GM21786 (cell line): ENCODE measurements at regions not wholly inside any gene's neighbourhood (a gene's known extent, or its start where the extent isn't known, plus 50 kb on each side); places are given as distances from the start of the nearest gene placed in this dataset.
"Not testable (repeated sequence)": the region's sequence is repeated elsewhere in the genome, so short reads cannot be mapped to it uniquely, and the experiment has no call there.

ENCODE experiments used
- ATAC-seq: cut with Tn5 transposase; IDR thresholded peaks from one replicate; pipeline ENCODE4 v1.9.1; 2021; ENCODE audit not compliant: unreplicated experiment

DNA sequence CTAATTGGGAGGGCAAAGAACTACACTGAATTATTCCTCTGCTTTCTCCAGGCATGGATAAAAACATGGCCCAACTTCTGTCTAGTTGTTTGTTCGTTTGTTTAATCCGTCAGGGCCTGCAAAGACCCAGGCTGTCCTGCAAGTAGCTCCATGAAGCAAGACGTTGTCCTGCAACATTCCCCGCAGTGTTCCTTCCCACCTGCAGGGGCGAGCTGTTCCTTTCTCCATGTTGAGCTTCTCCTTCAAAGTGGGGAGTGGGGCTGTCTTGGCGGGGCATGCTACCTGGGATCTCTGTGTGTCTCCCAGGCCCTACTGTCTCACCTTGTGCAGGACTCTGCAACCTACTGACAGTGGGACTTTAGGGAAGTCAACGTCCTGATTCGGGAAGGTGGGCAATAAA, 264.0 kb upstream of the SMIM21 start:
- no peak for ATAC-seq

DNA sequence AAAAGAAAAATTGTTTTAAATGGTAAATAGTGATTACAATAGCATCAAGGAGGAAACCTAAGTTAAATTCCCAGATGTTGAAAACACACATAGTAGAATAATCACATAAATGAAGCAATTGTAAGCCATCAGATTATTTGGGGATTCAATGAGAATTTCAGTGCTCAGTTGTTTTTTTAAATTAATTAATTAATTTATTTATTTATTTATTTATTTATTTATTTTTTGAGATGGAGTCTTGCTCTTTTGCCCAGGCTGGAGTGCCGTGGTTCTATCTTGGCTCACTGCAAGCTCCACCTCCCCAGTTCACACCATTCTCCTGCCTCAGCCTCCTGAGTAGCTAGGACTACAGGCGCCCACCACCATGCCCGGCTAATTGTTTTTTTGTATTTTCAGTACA, 262.8 kb upstream of the SMIM21 start:
- ATAC-seq = not testable (repeated sequence)

DNA sequence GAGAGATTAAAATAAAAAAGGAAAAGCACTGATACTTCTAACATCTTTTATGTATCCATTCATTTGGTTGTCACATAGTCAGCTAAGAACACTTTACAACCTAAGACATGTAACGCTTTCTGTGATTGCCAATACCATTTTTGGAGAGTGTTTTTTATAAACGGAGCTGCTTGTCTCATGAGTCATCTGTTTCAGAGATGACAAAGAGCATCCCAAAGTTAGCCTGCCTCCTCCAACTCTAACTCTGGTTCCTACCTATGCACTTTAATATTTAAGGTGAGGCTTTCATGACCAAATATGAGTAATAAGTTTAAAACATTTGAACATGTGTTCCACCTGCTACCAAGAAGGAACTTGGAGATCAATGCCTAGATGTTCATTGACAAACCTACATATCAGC, 260.1 kb upstream of the SMIM21 start:
- no peak for ATAC-seq

DNA sequence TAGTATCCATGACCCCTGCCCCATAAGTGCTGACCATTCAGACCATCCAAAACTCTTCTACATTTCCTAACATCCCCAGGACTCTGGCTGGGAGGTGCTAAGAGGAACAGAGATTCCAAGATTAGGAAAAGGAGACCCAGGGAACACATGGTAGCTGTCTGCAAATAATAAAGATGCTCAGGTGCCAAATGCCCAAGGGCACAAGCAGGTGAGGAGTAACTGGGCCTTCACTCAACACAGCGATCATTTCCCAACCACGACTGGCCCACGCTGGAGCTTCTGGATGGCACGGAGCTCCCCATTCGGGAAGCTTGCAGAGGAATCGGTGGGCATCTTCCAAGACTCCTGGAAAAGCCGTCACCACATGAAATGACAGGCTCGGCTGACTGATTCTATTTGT, 255.9 kb upstream of the SMIM21 start:
- ATAC-seq = no peak

DNA sequence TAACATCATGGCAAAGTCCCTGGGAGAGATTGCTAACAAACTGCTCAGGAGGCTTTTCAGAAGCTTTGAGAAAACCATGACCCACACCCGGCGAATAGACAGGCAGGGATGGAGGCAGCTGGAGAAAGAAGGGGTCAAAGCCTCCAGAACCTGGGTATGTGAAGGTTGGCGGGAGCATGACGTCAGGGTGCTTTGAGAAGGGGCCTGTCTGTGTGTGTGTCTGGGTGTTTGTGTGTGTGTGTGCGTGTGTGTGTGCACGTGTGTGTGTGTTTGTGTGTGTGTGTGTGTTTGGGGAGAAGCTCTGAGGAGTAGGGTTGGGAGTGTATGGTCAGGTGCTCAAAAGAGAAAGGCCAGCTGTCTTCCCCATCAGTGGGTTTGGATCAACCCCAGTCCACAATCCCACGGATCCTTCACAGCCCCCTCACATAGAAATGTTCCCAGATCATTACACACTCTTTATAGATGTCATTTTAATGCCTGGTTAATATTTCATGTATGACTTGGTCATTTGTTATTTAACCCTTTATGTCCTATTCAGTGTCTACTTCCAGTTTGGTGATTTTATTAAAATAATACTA, 254.1 kb upstream of the SMIM21 start:
- ATAC-seq = no peak

DNA sequence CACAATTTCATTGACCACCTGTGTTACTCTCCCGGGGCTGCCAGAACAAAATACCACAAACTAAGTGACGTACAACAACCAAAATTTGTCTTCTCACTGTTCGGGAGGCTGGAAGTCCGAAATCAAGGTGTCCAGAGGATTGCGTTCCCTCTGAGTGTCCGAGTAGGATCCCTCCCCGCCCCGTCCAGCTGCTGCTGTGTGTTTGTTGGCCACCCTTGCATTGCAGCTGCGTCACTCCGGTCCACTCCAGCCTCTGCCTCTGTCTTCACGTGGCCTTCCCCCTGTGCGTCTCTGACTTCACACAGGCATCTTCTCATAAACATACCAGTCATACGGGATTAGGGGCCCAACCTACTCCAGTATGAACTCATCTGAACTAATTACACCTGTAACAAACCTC, 251.8 kb upstream of the SMIM21 start:
- ATAC-seq = no peak

DNA sequence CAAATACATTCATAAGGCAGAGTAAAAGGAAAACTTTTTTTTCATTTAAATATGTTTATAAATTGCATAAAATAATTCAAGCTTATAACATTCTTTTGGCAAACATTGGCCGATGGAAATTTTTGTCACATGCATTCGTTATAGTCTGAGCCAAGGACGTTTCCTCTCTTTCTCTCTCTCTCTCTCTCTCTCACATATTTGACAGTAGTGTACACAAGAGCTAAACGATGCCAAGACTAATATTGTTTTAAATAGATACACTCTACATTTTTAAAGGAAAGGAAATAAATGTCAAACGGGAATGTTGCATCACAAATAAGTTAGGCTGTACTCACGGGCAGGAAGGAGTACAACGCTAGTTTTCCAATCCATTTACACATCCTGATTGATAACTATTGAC, 251.1 kb upstream of the SMIM21 start:
- no peak for ATAC-seq

DNA sequence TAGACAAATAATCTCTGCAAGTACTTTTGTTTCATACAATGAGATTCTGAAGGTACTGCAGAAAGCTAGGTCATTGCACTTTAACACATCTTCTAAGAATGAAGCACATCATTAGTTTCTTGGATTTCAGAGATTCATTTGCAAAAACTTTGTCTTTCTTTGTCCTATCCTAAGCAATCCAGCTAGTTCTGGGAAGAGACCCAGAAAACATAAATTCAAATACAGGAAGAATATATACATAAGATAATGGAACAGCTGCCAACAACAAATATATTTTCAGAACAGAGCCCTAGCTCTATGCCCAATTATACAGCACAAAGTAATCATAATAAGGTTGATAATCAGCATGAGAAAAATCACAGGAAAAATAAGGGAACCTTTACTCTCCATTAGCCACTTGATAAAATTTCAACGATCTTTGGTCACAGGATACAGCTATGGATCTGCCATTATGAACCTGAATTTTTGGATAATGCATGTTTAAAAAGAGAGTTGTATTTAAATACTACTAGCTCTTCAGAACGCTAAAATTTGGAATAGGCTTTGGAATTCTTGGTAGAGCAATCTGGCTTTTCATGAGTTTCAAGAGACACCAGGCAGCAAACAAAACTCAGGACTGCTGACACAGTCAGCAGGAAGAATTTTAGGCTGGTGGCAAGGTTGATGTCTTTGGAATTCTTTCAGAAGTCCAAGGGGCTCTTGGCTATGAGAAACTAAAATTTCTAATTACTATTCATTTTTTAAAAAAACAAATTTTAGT, 250.4 kb upstream of the SMIM21 start:
- no peak for ATAC-seq

DNA sequence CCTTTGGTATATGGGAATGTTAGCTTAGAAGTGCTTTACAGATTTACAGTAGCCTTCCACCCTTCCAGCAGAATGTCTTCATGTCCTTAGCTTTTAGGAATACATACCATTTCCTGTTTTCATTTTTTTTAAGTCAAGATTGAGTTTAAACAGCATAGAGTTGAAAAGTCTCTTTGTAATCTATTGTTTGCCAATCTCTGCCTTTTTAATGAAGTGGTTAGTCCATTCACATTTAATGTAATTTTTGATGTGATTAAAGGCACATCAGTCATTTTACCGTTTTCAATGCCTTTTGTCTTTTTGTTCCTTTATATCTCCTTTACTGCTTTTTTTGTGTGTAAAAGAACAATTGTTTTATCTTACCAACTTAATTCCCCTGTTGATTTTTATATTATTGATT, 233.4 kb upstream of the SMIM21 start:
- ATAC-seq = no peak

DNA sequence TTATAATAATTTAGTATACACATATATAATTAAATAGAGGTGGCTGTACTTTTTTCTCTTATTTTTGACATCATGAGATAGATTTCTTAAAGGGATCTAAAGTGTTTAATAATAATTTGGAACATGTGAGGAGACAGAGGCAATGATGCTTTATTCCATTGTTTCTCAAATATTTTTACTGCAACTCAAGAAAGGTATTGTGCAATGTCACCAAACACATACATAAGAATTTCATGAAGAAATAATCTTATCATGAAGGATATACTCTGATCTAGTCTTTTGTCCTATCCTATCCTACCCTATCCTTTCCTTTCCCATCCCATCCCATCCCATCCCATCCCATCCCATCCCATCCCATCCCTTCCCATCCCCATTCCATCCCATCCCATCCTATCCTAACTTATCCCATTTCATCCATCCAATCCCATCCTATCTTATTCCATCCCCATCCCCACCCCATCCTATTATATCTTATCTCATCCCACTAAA, 232.1 kb upstream of the SMIM21 start:
- ATAC-seq = no peak

DNA sequence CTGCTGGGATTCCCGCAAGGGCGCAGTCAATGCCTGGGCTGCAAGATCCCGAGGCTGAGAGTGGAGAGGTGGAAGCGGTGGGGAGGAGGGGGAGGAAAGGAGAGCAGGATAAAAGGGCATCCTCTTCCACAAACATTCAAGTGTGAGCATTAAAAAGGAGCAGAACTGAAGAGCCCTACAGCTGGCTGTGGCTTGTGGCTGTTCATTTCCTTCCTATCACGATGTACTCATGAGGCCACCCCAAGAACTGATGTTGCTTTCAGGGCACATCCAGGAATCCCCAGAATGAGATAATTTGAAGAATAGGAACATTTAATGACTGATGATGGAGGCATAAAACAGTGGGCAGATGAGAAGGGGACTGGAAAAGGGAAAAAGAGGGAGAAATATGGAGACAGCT, 230.8 kb upstream of the SMIM21 start:
- ATAC-seq = no peak

DNA sequence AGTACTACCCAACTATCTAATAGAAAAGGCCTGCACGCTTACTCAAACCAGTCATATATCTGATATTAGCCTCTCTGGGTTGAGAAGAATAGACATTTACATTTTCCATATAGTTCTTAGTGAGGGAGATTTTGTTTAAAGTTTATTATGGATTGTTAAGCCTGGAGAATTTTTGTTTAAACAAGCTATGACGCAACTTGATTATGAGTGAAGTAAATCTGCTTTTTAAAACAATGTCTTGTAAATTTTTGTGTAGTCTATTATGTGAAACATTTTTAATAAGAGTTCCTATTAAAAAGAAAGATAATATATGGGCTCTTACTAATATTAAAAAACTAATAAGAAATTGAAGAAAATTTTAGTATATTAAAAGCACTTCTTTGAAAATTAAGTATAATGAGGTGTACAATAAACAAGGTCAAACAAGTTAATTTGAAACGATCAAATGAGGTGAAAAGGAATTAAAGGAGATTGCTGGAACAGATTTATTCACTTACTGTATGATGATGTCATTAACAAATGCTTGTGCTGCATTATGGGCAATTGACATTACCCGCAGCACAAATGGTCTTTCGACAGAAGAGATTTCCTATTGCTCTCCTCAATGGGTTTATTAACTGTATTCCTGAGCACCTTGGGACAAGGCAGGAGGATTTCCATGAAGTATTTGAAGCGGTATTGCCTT, 229.2 kb upstream of the SMIM21 start:
- no peak for ATAC-seq

DNA sequence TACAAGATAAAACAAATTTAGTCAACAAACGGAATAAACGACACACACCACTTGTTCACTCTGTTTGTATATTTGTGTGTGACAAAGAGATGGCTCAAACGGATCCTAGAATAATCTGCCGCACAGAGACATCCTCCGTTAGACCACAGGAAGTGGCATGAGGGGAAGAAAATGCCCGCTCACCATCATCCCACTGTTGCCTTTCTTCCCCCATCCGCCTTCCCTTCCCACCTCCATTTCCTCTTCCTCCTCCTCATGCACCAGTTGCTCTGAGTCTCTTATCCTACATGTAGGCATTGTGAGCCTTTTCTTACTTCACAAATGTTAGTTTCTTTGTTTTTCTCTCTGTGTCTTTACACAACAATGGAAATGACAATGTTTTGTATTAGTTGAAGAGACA, 228.5 kb upstream of the SMIM21 start:
- no peak for ATAC-seq

DNA sequence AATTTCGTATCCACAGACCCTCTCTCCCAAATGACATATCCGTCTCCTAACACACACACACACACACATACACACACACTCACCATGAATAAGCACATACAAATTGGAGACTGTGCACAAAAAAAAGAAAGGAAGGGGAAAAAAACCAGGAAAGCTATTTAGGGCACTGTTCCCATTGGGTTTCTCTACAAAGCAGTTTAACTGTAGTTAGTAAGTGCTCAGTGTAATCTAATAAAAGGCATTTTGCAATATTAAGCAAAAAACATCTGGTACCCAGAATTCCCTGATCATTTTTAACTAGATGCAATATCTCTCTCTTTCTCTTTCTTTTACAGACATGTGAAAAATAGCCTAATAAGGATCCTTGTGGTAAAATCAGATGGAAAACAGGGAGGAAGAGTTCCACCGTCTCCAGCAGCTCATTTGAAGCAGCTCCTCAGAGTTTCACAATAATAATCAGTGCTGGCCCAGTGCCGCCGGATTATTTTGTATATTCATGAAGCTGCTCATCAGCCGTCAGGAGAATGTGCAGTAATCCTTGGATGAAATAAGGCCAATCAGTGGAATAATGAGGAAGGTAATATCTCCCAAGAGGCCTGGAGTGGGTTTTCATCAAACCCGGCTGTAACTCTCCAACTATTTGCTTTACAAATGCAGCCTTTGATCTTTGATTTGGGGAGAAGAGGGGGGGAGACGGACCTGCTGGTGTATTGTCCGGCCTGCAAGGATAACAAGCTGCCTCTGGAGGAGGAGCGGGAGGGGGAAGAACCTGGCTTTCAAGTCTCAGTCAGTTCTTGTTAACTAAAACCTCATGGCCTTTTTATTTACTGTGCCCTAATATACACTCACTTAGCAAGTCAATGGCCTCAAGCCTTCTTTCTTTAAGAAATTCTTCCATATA, 227.6 kb upstream of the SMIM21 start:
- no peak for ATAC-seq

DNA sequence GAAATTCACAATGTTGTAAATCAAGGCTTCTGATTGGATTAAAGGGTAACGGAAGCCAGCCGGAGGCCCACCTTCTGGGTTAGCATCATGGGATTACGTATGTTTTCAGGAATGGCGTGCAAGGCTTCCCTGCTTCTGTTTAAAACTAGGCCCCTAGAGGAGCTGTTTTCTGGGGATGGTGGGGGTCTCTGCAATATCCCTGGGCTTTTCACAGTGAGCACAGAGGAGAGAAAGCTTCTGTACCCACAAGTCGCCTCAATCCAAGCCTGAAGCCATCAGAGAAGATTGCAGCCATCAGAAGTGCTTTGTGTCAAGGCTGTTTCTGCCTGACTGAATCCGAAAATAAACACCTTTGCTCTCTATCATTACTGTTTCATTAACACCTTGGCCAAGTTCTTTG, 226.9 kb upstream of the SMIM21 start:
- ATAC-seq = no peak

DNA sequence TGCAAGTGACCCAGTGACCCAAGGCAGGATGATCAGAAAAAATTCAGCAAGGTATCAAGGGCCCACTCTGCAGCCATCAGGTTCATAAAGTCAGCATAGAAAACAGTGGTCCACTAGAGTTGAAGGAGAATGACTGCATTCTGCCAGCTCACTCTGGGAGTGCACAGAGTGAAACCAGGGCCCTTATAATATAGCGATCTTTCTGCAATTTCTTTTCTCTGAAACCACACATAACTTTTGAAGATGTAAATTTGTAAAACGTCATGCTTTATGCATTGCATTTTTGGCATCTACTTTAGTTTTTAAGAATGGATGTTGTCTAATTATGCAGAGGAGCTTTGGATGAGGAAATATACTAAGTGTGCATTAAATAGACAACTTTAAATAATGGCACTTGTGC, 225.0 kb upstream of the SMIM21 start:
- ATAC-seq = no peak

DNA sequence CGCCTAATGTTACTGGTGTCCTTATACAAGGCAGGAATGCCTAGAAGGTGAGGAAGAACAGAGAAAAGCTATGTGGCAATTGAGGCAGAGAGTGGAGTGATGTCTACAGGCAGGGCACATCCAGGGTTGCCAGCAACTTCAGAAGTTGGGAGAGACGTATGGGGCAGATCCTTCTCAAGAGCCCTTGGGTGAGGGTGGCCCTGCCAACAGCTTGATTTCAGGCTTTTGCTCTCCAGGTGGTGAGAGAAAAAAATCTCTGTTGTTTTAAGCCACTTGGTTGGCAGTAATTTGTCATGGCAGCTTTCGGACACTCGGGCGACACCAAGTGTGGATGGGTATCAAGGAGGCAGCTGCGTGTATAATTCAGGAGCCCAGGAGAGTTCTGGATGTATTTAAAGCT, 217.4 kb upstream of the SMIM21 start:
- ATAC-seq = no peak

DNA sequence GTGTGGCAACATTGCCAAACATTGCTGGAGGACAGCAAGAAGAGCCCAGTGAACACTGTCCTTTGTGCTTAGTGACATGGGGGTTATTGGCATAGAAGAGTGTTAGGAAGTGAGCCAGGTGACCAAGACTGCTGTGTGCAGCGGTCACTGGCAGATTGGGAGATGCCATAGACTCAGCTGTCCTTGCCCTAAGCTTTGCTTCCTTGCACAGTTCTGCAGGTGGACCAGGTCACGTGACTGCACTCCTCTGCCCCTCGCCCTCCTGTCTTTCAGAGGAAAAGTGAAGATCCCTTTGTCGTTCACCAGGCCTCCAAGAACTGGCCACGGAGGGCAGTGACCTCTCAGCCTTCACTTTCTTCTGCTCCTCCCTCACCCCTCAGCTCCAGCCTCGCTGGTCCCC, 215.6 kb upstream of the SMIM21 start:
- ATAC-seq = no peak

DNA sequence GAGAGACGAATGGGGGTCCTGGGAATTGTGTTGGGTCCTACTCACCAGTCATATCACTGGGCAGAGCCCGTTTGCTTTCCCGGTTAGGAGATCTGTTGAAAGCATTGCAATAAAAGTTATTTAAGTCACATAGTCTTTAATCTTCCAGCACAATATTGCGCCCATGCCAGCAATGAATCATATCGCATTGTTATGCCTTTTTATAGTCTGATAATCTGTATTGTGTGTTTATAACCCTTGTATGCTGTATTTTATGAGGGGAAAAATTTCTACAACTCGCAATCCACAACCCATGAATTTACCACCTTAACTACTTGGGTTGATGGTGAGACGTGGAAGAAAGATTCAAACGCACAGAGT, 211.9 kb upstream of the SMIM21 start:
- no peak for ATAC-seq

DNA sequence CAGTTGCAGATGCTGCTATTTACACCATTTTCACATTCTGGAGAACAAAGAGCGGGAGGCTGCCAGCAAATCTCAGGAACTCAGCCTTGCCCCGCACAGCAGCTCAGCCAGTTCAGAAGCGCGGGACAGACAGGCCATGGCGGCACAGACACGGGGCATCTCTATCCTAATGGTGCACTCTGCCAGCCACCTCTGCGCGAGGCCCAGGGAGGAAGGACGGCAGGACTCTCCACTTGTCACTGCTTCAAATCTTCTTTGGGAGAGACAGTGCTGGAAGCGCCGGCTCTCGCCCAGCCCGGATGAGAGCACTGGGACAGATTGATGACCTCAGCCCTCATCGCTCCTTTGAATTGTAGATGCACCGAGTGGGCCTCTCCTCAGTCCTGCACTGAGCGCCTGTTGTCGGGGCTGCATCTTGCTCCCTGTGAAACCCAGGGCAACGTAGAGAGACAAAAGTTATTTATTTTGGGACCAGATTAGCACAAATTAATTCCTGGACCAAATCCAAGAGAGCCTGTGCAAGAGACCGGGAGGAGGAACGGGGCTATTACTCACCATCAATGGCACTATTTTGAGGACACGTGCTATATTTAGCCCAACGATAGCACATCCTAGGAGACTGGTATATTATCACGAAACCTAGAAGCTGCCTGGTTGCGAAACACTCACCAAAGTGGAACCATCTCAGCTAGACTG, 211.4 kb upstream of the SMIM21 start:
- ATAC-seq = no peak
